T-helper 1 cell treated with Interleukin-12 subunit alpha and Interleukin-12 subunit beta and Interleukin-4 antibody, amounts not matched to agents 30 μg/mL and 1 μg/mL, for 36 hours (primary cell): ENCODE measurements at regions not wholly inside any gene's neighbourhood (a gene's known extent, or its start where the extent isn't known, plus 50 kb on each side); places are given as distances from the start of the nearest gene placed in this dataset.

Source experiments
- H3K27ac Mint-ChIP-seq: one replicate; pipeline ENCODE4 v1.8.0; 2021; ENCODE audit warnings: mild to moderate bottlenecking, mixed read lengths
- H3K27me3 Mint-ChIP-seq: one replicate; pipeline ENCODE4 v1.8.0; 2021; ENCODE audit warnings: low read depth, mixed read lengths
- H3K36me3 Mint-ChIP-seq: one replicate; pipeline ENCODE4 v1.8.0; 2021; ENCODE audit warnings: low read depth, mixed read lengths
- H3K4me1 Mint-ChIP-seq: one replicate; pipeline ENCODE4 v1.8.0; 2021; ENCODE audit warnings: low read depth, mixed read lengths
- H3K4me3 Mint-ChIP-seq: one replicate; pipeline ENCODE4 v1.8.0; 2021; ENCODE audit warnings: mild to moderate bottlenecking, moderate library complexity, mixed read lengths
- H3K9me3 Mint-ChIP-seq: one replicate; pipeline ENCODE4 v1.8.0; 2021; ENCODE audit warnings: mixed read lengths

GRCh38 chr12:87815771-87816585 is 213.2 kb downstream of the C12orf50 start:
- no peaks in the 10 kb centered on the region for H3K9me3 Mint-ChIP-seq
- H3K4me1 Mint-ChIP-seq, result no peaks in the 10 kb centered on the region
- H3K27ac Mint-ChIP-seq, result no peak overlapping the region
- no peaks in the 10 kb centered on the region for H3K27me3 Mint-ChIP-seq
- H3K36me3 Mint-ChIP-seq, result no peaks in the 10 kb centered on the region
- no peak overlapping the region for H3K4me3 Mint-ChIP-seq

- H3K27me3 Mint-ChIP-seq, result no peaks in the 10 kb centered on the region
- no peak overlapping the region for H3K4me3 Mint-ChIP-seq
- H3K27ac Mint-ChIP-seq, result no peak overlapping the region
- no peaks in the 10 kb centered on the region for H3K36me3 Mint-ChIP-seq
- H3K4me1 Mint-ChIP-seq, result no peaks in the 10 kb centered on the region
- H3K9me3 Mint-ChIP-seq, result no peaks in the 10 kb centered on the region
These were observed 214.6 kb downstream of the C12orf50 start for GRCh38 chr12:87814625-87815024.

GRCh38 chr12:87813476-87814234 is 215.5 kb downstream of the C12orf50 start:
- Mint-ChIP-seq H3K9me3 (no peaks in the 10 kb centered on the region), H3K4me3 (no peak overlapping the region), H3K36me3 (no peaks in the 10 kb centered on the region), H3K4me1 (no peaks in the 10 kb centered on the region), H3K27ac (no peak overlapping the region), H3K27me3 (no peaks in the 10 kb centered on the region)

- no peak overlapping the region for H3K4me3 Mint-ChIP-seq
- no peaks in the 10 kb centered on the region for H3K36me3 Mint-ChIP-seq
- H3K27ac Mint-ChIP-seq, result no peak overlapping the region
- H3K27me3 Mint-ChIP-seq, result no peaks in the 10 kb centered on the region
- no peaks in the 10 kb centered on the region for H3K9me3 Mint-ChIP-seq
- H3K4me1 Mint-ChIP-seq, result no peaks in the 10 kb centered on the region
These were observed 216.5 kb downstream of the C12orf50 start for GRCh38 chr12:87812681-87813080.

- no peak overlapping the region for H3K4me3 Mint-ChIP-seq
- H3K4me1 Mint-ChIP-seq, result no peaks in the 10 kb centered on the region
- no peak overlapping the region for H3K27ac Mint-ChIP-seq
- no peaks in the 10 kb centered on the region for H3K9me3 Mint-ChIP-seq
- H3K27me3 Mint-ChIP-seq, result no peaks in the 10 kb centered on the region
- H3K36me3 Mint-ChIP-seq, result no peaks in the 10 kb centered on the region
These were observed 217.2 kb downstream of the C12orf50 start for GRCh38 chr12:87812030-87812429.

GRCh38 chr12:87809916-87810315 is 219.3 kb downstream of the C12orf50 start:
- Mint-ChIP-seq H3K27me3 (no peaks in the 10 kb centered on the region), H3K27ac (no peak overlapping the region), H3K9me3 (no peaks in the 10 kb centered on the region), H3K4me1 (no peaks in the 10 kb centered on the region), H3K4me3 (no peak overlapping the region), H3K36me3 (no peaks in the 10 kb centered on the region)

- Mint-ChIP-seq H3K27me3 (no peaks in the 10 kb centered on the region), H3K9me3 (no peaks in the 10 kb centered on the region), H3K4me1 (no peaks in the 10 kb centered on the region)
These were observed 222.1 kb downstream of the C12orf50 start for GRCh38 chr12:87807086-87807485.

GRCh38 chr12:87806310-87806709 is 222.9 kb downstream of the C12orf50 start:
- Mint-ChIP-seq H3K27me3 (no peaks in the 10 kb centered on the region), H3K36me3 (no peaks in the 10 kb centered on the region), H3K9me3 (no peaks in the 10 kb centered on the region), H3K4me1 (no peaks in the 10 kb centered on the region), H3K27ac (no peak overlapping the region), H3K4me3 (no peak overlapping the region)

More at GRCh38 chr12:87807086-87807485, 222.1 kb downstream of the C12orf50 start:
- Mint-ChIP-seq H3K4me3 (no peak overlapping the region), H3K27ac (no peak overlapping the region), H3K36me3 (no peaks in the 10 kb centered on the region)

GRCh38 chr12:87804386-87804785 is 224.8 kb downstream of the C12orf50 start:
- no peaks in the 10 kb centered on the region for H3K27me3 Mint-ChIP-seq
- H3K4me3 Mint-ChIP-seq, result no peak overlapping the region
- no peak overlapping the region for H3K27ac Mint-ChIP-seq
- no peaks in the 10 kb centered on the region for H3K36me3 Mint-ChIP-seq
- no peaks in the 10 kb centered on the region for H3K4me1 Mint-ChIP-seq
- no peaks in the 10 kb centered on the region for H3K9me3 Mint-ChIP-seq

- Mint-ChIP-seq H3K27ac (no peak overlapping the region), H3K9me3 (no peaks in the 10 kb centered on the region), H3K4me3 (no peak overlapping the region), H3K27me3 (no peaks in the 10 kb centered on the region), H3K4me1 (no peaks in the 10 kb centered on the region), H3K36me3 (no peaks in the 10 kb centered on the region)
These were observed 226.5 kb downstream of the C12orf50 start for GRCh38 chr12:87802721-87803011.

GRCh38 chr12:87801860-87802720 is 227.1 kb downstream of the C12orf50 start:
- H3K9me3 Mint-ChIP-seq, result no peaks in the 10 kb centered on the region
- H3K36me3 Mint-ChIP-seq, result no peaks in the 10 kb centered on the region
- H3K4me3 Mint-ChIP-seq, result no peak overlapping the region
- H3K4me1 Mint-ChIP-seq, result no peaks in the 10 kb centered on the region
- H3K27ac Mint-ChIP-seq, result no peak overlapping the region
- H3K27me3 Mint-ChIP-seq, result no peaks in the 10 kb centered on the region

GRCh38 chr12:87796961-87797516 is 232.2 kb downstream of the C12orf50 start:
- H3K27ac Mint-ChIP-seq, result no peak overlapping the region
- H3K9me3 Mint-ChIP-seq, result no peaks in the 10 kb centered on the region
- no peaks in the 10 kb centered on the region for H3K4me1 Mint-ChIP-seq
- H3K36me3 Mint-ChIP-seq, result no peaks in the 10 kb centered on the region
- no peak overlapping the region for H3K4me3 Mint-ChIP-seq
- no peaks in the 10 kb centered on the region for H3K27me3 Mint-ChIP-seq

- H3K27me3 Mint-ChIP-seq, result no peaks in the 10 kb centered on the region
- H3K4me1 Mint-ChIP-seq, result no peaks in the 10 kb centered on the region
- no peaks in the 10 kb centered on the region for H3K9me3 Mint-ChIP-seq
- no peak overlapping the region for H3K4me3 Mint-ChIP-seq
- no peaks in the 10 kb centered on the region for H3K36me3 Mint-ChIP-seq
- no peak overlapping the region for H3K27ac Mint-ChIP-seq
These were observed 233.6 kb downstream of the C12orf50 start for GRCh38 chr12:87795555-87795954.

GRCh38 chr12:87794854-87795253 is 234.3 kb downstream of the C12orf50 start:
- Mint-ChIP-seq H3K36me3 (no peaks in the 10 kb centered on the region), H3K27me3 (no peaks in the 10 kb centered on the region), H3K27ac (no peak overlapping the region), H3K4me1 (no peaks in the 10 kb centered on the region), H3K4me3 (no peak overlapping the region), H3K9me3 (no peaks in the 10 kb centered on the region)
